Neural progenitor cell (in vitro differentiated cells): ENCODE measurements at regions not wholly inside any gene's neighbourhood (a gene's known extent, or its start where the extent isn't known, plus 50 kb on each side); places are given as distances from the start of the nearest gene placed in this dataset.

Experiments used
- DNase-seq: peaks from one replicate; pipeline ENCODE4 v3.0.0-alpha.2; 2016; ENCODE audit warnings: low spot score
- H2AFZ ChIP-seq: fragments of 200-600 bp; sonication (generic); replicated peaks from 2 replicates; pipeline ENCODE4 v1.6.1; 2016; ENCODE audit warnings: antibody characterized with exemption
- H3F3A ChIP-seq: fragments of 200-600 bp; sonication (generic); 2 replicates; pipeline ENCODE4 v1.6.1; 2016; ENCODE audit warnings: antibody characterized with exemption, low read depth
- H3K27ac ChIP-seq: fragments of 200-600 bp; sonication (generic); 2 replicates; pipeline ENCODE4 v1.5.1; 2016; ENCODE audit warnings: mild to moderate bottlenecking
- H3K27me3 ChIP-seq: fragments of 200-600 bp; sonication (generic); 2 replicates; pipeline ENCODE4 v1.6.1; 2016; ENCODE audit warnings: mild to moderate bottlenecking, moderate library complexity
- H3K36me3 ChIP-seq: fragments of 200-600 bp; sonication (generic); 2 replicates; pipeline ENCODE4 v1.5.1; 2016
- H3K4me1 ChIP-seq: fragments of 200-600 bp; sonication (generic); 2 replicates; pipeline ENCODE4 v1.6.1; 2016; ENCODE audit warnings: mixed run types
- H3K4me2 ChIP-seq: fragments of 200-600 bp; sonication (generic); 2 replicates; pipeline ENCODE4 v1.6.1; 2016
- H3K4me3 ChIP-seq: fragments of 200-600 bp; sonication (generic); 2 replicates; pipeline ENCODE4 v1.5.1; 2016
- H3K79me2 ChIP-seq: fragments of 200-600 bp; sonication (generic); 2 replicates; pipeline ENCODE4 v1.6.1; 2016; ENCODE audit warnings: low read depth
- H3K9ac ChIP-seq: fragments of 200-600 bp; sonication (generic); 2 replicates; pipeline ENCODE4 v1.6.1; 2016
- H3K9me3 ChIP-seq: fragments of 200-600 bp; sonication (generic); 2 replicates; pipeline ENCODE4 v1.5.1; 2016; ENCODE audit warnings: low read depth
- H4K20me1 ChIP-seq: fragments of 200-600 bp; sonication (generic); 2 replicates; pipeline ENCODE4 v1.6.1; 2016; ENCODE audit warnings: low read depth
- H3K27ac Mint-ChIP-seq: 3 replicates; pipeline ENCODE4 v1.8.0; 2021; ENCODE audit warnings: mixed read lengths
- H3K27me3 Mint-ChIP-seq: 2 replicates; pipeline ENCODE4 v1.8.0; 2022; ENCODE audit warnings: low read depth, mild to moderate bottlenecking, inconsistent platforms, moderate library complexity, mixed read lengths; ENCODE audit not compliant: insufficient read depth
- H3K36me3 Mint-ChIP-seq: 3 replicates; pipeline ENCODE4 v1.8.0; 2021; ENCODE audit warnings: mixed read lengths
- H3K4me1 Mint-ChIP-seq: 3 replicates; pipeline ENCODE4 v1.8.0; 2021; ENCODE audit warnings: mixed read lengths
- H3K4me3 Mint-ChIP-seq: 3 replicates; pipeline ENCODE4 v1.8.0; 2021; ENCODE audit warnings: mild to moderate bottlenecking, moderate library complexity, mixed read lengths
- H3K9me3 Mint-ChIP-seq: 3 replicates; pipeline ENCODE4 v1.8.0; 2020; ENCODE audit warnings: mixed read lengths
- EZH2 ChIP-seq: fragments of 200-600 bp; sonication (generic); IDR thresholded peaks from 2 replicates; pipeline ENCODE4 v1.6.1; 2017; ENCODE audit warnings: antibody characterized with exemption, mild to moderate bottlenecking, moderate library complexity
- EZH2phosphoT487 ChIP-seq: fragments of 200-600 bp; sonication (generic); IDR thresholded peaks from 2 replicates; pipeline ENCODE4 v1.6.1; 2017; ENCODE audit warnings: antibody characterized with exemption
- TF ChIP-seq, protein P1 (sequence below): fragments of 200-600 bp; sonication (generic); IDR thresholded peaks from 2 replicates; pipeline ENCODE4 v1.5.1; 2017; ENCODE audit warnings: antibody characterized with exemption, mild to moderate bottlenecking

DNA sequence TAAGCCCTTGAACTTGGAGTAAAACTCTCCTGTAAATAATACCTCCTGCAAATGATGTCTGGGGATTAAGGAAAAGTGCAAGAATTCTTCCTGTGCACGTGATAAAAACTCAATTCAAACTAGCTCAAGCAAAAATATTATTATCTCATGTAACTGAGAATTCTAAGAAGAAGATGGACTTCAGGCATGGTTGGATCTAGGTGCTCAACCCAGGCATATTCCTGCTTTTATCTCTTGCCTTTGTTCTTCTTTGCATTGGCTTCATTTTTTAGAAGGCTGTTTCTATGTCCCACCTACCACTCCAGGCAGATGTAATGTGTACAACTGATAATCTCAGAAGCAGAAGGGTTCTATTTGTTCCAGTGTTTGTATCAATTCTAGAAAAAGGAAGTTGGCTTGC is 95.8 kb downstream of the DACT2 start:
- Histone ChIP-seq H4K20me1 (no peaks in the 10 kb centered on the region), H3K4me1 (peaks cover 19% of the 10 kb centered on the region), H3K27ac (no peak overlapping the region), H3K27me3 (no peaks in the 10 kb centered on the region), H3F3A (no peaks in the 10 kb centered on the region), H3K4me2 (no peak overlapping the region), H2AFZ (no peak overlapping the region), H3K4me3 (no peak overlapping the region), H3K9me3 (no peaks in the 10 kb centered on the region), H3K9ac (no peak overlapping the region), H3K79me2 (no peaks in the 10 kb centered on the region), H3K36me3 (no peaks in the 10 kb centered on the region)
- no peak for DNase-seq
- peaks cover 30% of the 10 kb centered on the region for H3K4me1 Mint-ChIP-seq
- H3K27ac Mint-ChIP-seq = no peak overlapping the region
- H3K27me3 Mint-ChIP-seq = peaks cover 18% of the 10 kb centered on the region
- no peaks in the 10 kb centered on the region for H3K9me3 Mint-ChIP-seq
- H3K4me3 Mint-ChIP-seq = no peak overlapping the region
- TF ChIP-seq, protein P1, sequence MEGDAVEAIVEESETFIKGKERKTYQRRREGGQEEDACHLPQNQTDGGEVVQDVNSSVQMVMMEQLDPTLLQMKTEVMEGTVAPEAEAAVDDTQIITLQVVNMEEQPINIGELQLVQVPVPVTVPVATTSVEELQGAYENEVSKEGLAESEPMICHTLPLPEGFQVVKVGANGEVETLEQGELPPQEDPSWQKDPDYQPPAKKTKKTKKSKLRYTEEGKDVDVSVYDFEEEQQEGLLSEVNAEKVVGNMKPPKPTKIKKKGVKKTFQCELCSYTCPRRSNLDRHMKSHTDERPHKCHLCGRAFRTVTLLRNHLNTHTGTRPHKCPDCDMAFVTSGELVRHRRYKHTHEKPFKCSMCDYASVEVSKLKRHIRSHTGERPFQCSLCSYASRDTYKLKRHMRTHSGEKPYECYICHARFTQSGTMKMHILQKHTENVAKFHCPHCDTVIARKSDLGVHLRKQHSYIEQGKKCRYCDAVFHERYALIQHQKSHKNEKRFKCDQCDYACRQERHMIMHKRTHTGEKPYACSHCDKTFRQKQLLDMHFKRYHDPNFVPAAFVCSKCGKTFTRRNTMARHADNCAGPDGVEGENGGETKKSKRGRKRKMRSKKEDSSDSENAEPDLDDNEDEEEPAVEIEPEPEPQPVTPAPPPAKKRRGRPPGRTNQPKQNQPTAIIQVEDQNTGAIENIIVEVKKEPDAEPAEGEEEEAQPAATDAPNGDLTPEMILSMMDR = no peak
- TF ChIP-seq EZH2phosphoT487 (no peak), EZH2 (no peak)
- no peaks in the 10 kb centered on the region for H3K36me3 Mint-ChIP-seq

DNA sequence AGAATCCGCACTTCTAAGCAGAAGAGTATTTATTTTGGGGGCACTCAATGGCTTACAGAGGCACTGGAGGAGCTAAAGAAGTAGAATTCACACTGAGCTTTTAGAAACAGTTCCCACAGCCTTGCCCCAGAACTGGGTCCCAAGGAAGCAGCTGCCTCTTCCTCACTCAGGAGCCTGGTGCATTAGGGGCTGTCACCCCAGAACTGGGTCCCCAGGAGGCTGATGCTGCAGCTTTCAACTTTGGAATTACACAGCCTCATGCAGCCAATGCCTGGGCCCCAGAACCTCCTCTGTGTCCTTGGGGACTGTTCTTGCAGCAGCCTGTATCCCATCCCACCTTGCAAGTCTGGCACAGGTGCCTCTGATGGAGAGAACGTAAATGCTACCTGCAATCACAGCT is 96.4 kb downstream of the DACT2 start:
- TF ChIP-seq, protein P1 = no peak
- TF ChIP-seq EZH2phosphoT487 (no peak), EZH2 (no peak)

DNA sequence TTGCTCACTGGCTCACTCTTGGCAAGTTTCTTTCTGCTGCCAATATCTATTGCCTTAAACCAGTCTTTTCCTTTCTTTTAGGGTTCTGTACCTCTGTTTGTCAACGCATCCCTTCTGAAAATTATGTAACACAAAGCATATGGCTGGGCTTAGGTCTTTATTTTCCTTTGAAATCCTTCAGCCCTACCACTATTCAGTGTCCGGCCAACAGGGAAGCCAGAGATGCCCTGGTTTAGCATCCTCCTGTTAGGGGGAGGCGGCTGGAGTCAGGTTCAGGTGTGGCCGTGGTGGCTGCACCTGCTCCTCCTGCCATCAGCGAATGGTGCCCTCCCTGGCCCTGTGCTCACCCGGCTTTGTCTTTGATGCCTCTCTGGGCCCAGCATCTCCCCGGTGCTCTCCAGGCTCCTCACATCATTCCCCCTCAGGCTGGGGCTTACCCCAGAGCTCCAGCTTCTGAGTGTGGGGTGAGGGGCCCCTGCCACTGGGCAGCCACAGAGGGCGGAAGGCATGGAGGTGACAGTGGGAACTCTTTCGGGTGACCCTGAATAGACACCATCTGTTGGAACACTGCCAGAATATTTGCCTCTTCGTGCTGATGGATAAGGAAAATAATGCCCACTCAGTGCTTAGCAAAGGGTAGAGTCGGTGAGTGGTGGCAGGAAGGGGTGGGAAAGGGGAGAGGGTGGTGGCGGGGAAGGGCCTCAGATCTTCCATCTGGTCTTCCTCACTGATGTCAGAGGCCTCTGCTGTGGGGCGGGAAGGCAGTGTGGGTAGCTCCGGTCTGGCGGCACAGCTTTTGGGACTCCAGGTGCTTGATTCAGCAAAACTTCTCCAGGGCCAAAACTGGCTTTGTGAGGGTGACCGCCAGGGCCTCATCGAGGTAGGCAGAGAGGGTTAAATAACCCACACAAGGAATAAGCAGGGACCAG is 97.2 kb downstream of the DACT2 start:
- Histone ChIP-seq H4K20me1 (no peaks in the 10 kb centered on the region), H3K36me3 (no peaks in the 10 kb centered on the region), H3K4me2 (no peak overlapping the region), H3K9ac (no peak overlapping the region), H2AFZ (no peak overlapping the region), H3K27me3 (no peaks in the 10 kb centered on the region), H3K4me3 (no peak overlapping the region), H3K79me2 (no peaks in the 10 kb centered on the region), H3F3A (no peaks in the 10 kb centered on the region), H3K4me1 (peaks cover 32% of the 10 kb centered on the region), H3K27ac (no peak overlapping the region), H3K9me3 (no peaks in the 10 kb centered on the region)
- H3K36me3 Mint-ChIP-seq = no peaks in the 10 kb centered on the region
- H3K27me3 Mint-ChIP-seq = peaks cover 23% of the 10 kb centered on the region
- H3K4me3 Mint-ChIP-seq = no peak overlapping the region
- TF ChIP-seq EZH2phosphoT487 (no peak), EZH2 (no peak)
- TF ChIP-seq, protein P1 = no peak
- no peak for DNase-seq
- peaks cover 36% of the 10 kb centered on the region for H3K4me1 Mint-ChIP-seq
- H3K9me3 Mint-ChIP-seq = no peaks in the 10 kb centered on the region
- no peak overlapping the region for H3K27ac Mint-ChIP-seq

More for the DNA sequence above, 96.4 kb downstream of the DACT2 start:
- H3K4me2 ChIP-seq = no peak overlapping the region
- H2AFZ ChIP-seq = no peak overlapping the region
- Mint-ChIP-seq H3K4me3 (no peak overlapping the region), H3K27me3 (peaks cover 20% of the 10 kb centered on the region), H3K4me1 (peaks cover 30% of the 10 kb centered on the region), H3K9me3 (no peaks in the 10 kb centered on the region), H3K36me3 (no peaks in the 10 kb centered on the region), H3K27ac (no peak overlapping the region)
- no peaks in the 10 kb centered on the region for H4K20me1 ChIP-seq
- no peaks in the 10 kb centered on the region for H3F3A ChIP-seq
- no peak overlapping the region for H3K27ac ChIP-seq
- H3K9me3 ChIP-seq = no peaks in the 10 kb centered on the region
- H3K79me2 ChIP-seq = no peaks in the 10 kb centered on the region
- no peaks in the 10 kb centered on the region for H3K36me3 ChIP-seq
- no peak overlapping the region for H3K4me3 ChIP-seq
- no peak for DNase-seq
- H3K4me1 ChIP-seq = peaks cover 24% of the 10 kb centered on the region
- no peak overlapping the region for H3K9ac ChIP-seq
- no peaks in the 10 kb centered on the region for H3K27me3 ChIP-seq
